Astrocyte (in vitro differentiated cells and primary cell): ENCODE measurements at regions not wholly inside any gene's neighbourhood (a gene's known extent, or its start where the extent isn't known, plus 50 kb on each side); places are given as distances from the start of the nearest gene placed in this dataset.

Experiments
- DNase-seq: peaks from one replicate; pipeline ENCODE4 v3.0.0-alpha.2; 2010; ENCODE audit warnings: low read depth
- FAIRE-seq: peaks from 2 replicates; lab custom pipeline; 2011; peaks lifted over from hg19 to GRCh38; lab: Jason Lieb, UNC
- H2AFZ ChIP-seq: 2 replicates; pipeline ENCODE4 v1.6.0; 2012; ENCODE audit warnings: low read depth, low read length, inconsistent platforms
- H3K27ac ChIP-seq: 2 replicates; pipeline ENCODE4 v1.5.1; 2011; ENCODE audit warnings: low read depth, low read length, inconsistent platforms
- H3K27me3 ChIP-seq: 2 replicates; pipeline ENCODE4 v1.6.0; 2011; ENCODE audit warnings: low read length, inconsistent platforms; ENCODE audit not compliant: insufficient read depth
- H3K36me3 ChIP-seq: 2 replicates; pipeline ENCODE4 v1.5.1; 2011; ENCODE audit warnings: low read length, inconsistent platforms; ENCODE audit not compliant: insufficient read depth
- H3K4me1 ChIP-seq: 2 replicates; pipeline ENCODE4 v1.5.1; 2011; ENCODE audit warnings: low read length, inconsistent platforms; ENCODE audit not compliant: insufficient read depth
- H3K4me2 ChIP-seq: 2 replicates; pipeline ENCODE4 v1.6.0; 2012; ENCODE audit warnings: low read length, inconsistent platforms
- H3K4me3 ChIP-seq: 2 replicates; pipeline ENCODE4 v1.5.1; 2011; ENCODE audit warnings: low read depth, mild to moderate bottlenecking, low read length, inconsistent platforms; ENCODE audit not compliant: insufficient read depth
- H3K79me2 ChIP-seq: 2 replicates; pipeline ENCODE4 v1.6.0; 2012; ENCODE audit warnings: mild to moderate bottlenecking, low read length, inconsistent platforms; ENCODE audit not compliant: insufficient read depth
- H3K9ac ChIP-seq: 2 replicates; pipeline ENCODE4 v1.6.0; 2012; ENCODE audit warnings: mild to moderate bottlenecking, low read length, inconsistent platforms
- H3K9me3 ChIP-seq: 2 replicates; pipeline ENCODE4 v1.5.1; 2012; ENCODE audit warnings: low read depth, mild to moderate bottlenecking, low read length, inconsistent platforms; ENCODE audit not compliant: insufficient read depth
- H4K20me1 ChIP-seq: 2 replicates; pipeline ENCODE4 v1.6.0; 2012; ENCODE audit warnings: low read length, inconsistent platforms; ENCODE audit not compliant: insufficient read depth
- H3K27ac Mint-ChIP-seq: one replicate; pipeline ENCODE4 v1.8.0; 2021; ENCODE audit warnings: mild to moderate bottlenecking, mixed read lengths; ENCODE audit not compliant: unreplicated experiment
- H3K27me3 Mint-ChIP-seq: one replicate; pipeline ENCODE4 v1.8.0; 2021; ENCODE audit warnings: low read depth, mixed read lengths; ENCODE audit not compliant: unreplicated experiment
- H3K36me3 Mint-ChIP-seq: one replicate; pipeline ENCODE4 v1.8.0; 2021; ENCODE audit warnings: low read depth, mixed read lengths; ENCODE audit not compliant: unreplicated experiment
- H3K4me1 Mint-ChIP-seq: one replicate; pipeline ENCODE4 v1.8.0; 2021; ENCODE audit warnings: low read depth, mixed read lengths; ENCODE audit not compliant: unreplicated experiment
- H3K4me3 Mint-ChIP-seq: one replicate; pipeline ENCODE4 v1.8.0; 2021; ENCODE audit warnings: mild to moderate bottlenecking, moderate library complexity, mixed read lengths; ENCODE audit not compliant: unreplicated experiment
- H3K9me3 Mint-ChIP-seq: one replicate; pipeline ENCODE4 v1.8.0; 2021; ENCODE audit warnings: mild to moderate bottlenecking, mixed read lengths; ENCODE audit not compliant: unreplicated experiment
- CTCF ChIP-seq: IDR thresholded peaks from 2 replicates; pipeline ENCODE4 v1.5.1; 2011; ENCODE audit warnings: low read depth, mild to moderate bottlenecking, inconsistent platforms, low read length, moderate library complexity; ENCODE audit not compliant: insufficient read depth
- EZH2 ChIP-seq: IDR thresholded peaks from 2 replicates; pipeline ENCODE4 v1.6.1; 2012; ENCODE audit warnings: mild to moderate bottlenecking, low read length, inconsistent platforms; ENCODE audit not compliant: insufficient read depth

GRCh38 chr14:48560421-48560820 is 885.0 kb upstream of the MDGA2 start:
- Mint-ChIP-seq H3K4me1 (no peaks in the 10 kb centered on the region), H3K27ac (no peak overlapping the region), H3K27me3 (no peaks in the 10 kb centered on the region), H3K36me3 (peaks cover 3% of the 10 kb centered on the region), H3K4me3 (no peak overlapping the region), H3K9me3 (peaks cover 10% of the 10 kb centered on the region)
- H2AFZ ChIP-seq: no peak overlapping the region
- no peaks in the 10 kb centered on the region for H3K79me2 ChIP-seq
- no peak overlapping the region for H3K27ac ChIP-seq
- no peaks in the 10 kb centered on the region for H3K27me3 ChIP-seq
- H3K4me2 ChIP-seq: no peak overlapping the region
- TF ChIP-seq EZH2 (no peak), CTCF (no peak)
- DNase-seq (no peak), FAIRE-seq (no peak)
- H3K9ac ChIP-seq: no peak overlapping the region
- no peaks in the 10 kb centered on the region for H4K20me1 ChIP-seq
- H3K4me3 ChIP-seq: no peak overlapping the region
- H3K4me1 ChIP-seq: no peaks in the 10 kb centered on the region
- peaks cover 5% of the 10 kb centered on the region for H3K9me3 ChIP-seq
- no peaks in the 10 kb centered on the region for H3K36me3 ChIP-seq

GRCh38 chr14:48553443-48553842 is 878.0 kb upstream of the MDGA2 start:
- H3K4me3 Mint-ChIP-seq: no peak overlapping the region
- FAIRE-seq (no peak), DNase-seq (no peak)
- no peaks in the 10 kb centered on the region for H3K27me3 ChIP-seq
- no peak overlapping the region for H3K27ac Mint-ChIP-seq
- no peak overlapping the region for H3K4me3 ChIP-seq
- H3K4me1 ChIP-seq: no peaks in the 10 kb centered on the region
- no peaks in the 10 kb centered on the region for H3K9me3 Mint-ChIP-seq
- H3K9me3 ChIP-seq: peaks cover 4% of the 10 kb centered on the region
- H3K27ac ChIP-seq: no peak overlapping the region
- TF ChIP-seq EZH2: no peak
- no peak for TF ChIP-seq CTCF
- no peak overlapping the region for H3K4me2 ChIP-seq
- no peaks in the 10 kb centered on the region for H3K4me1 Mint-ChIP-seq
- H2AFZ ChIP-seq: no peak overlapping the region
- no peaks in the 10 kb centered on the region for H3K79me2 ChIP-seq
- no peaks in the 10 kb centered on the region for H3K36me3 ChIP-seq
- H3K27me3 Mint-ChIP-seq: no peaks in the 10 kb centered on the region
- no peaks in the 10 kb centered on the region for H4K20me1 ChIP-seq
- H3K36me3 Mint-ChIP-seq: no peaks in the 10 kb centered on the region
- H3K9ac ChIP-seq: no peak overlapping the region

- H3K4me1 Mint-ChIP-seq: peaks cover 2% of the 10 kb centered on the region
- H3K27me3 Mint-ChIP-seq: no peaks in the 10 kb centered on the region
- no peak for TF ChIP-seq EZH2
- no peak for TF ChIP-seq CTCF
- Histone ChIP-seq H3K27me3 (no peaks in the 10 kb centered on the region), H3K4me2 (no peak overlapping the region), H3K27ac (no peak overlapping the region), H3K4me3 (no peak overlapping the region), H2AFZ (no peak overlapping the region), H3K79me2 (no peaks in the 10 kb centered on the region), H3K4me1 (no peaks in the 10 kb centered on the region), H3K36me3 (no peaks in the 10 kb centered on the region), H3K9ac (no peak overlapping the region), H3K9me3 (no peaks in the 10 kb centered on the region), H4K20me1 (no peaks in the 10 kb centered on the region)
- no peak for FAIRE-seq
- no peak overlapping the region for H3K4me3 Mint-ChIP-seq
- no peaks in the 10 kb centered on the region for H3K9me3 Mint-ChIP-seq
- H3K36me3 Mint-ChIP-seq: no peaks in the 10 kb centered on the region
- DNase-seq: no peak
- no peak overlapping the region for H3K27ac Mint-ChIP-seq
These were observed 871.6 kb upstream of the MDGA2 start for GRCh38 chr14:48546996-48547395.
